ENCODE measurements at regions not wholly inside any gene's neighbourhood (a gene's known extent, or its start where the extent isn't known, plus 50 kb on each side); places are given as distances from the start of the nearest gene placed in this dataset.

- no peak overlapping the region for H3K9ac ChIP-seq (ENCODE audit: low read length)
- no peak overlapping the region for H3K27ac ChIP-seq (ENCODE audit: low read depth, low read length)
- H3F3A ChIP-seq (ENCODE audit: insufficient read depth): no peaks in the 10 kb centered on the region
- no peaks in the 10 kb centered on the region for H3K27me3 ChIP-seq (ENCODE audit: low read length)
- no peaks in the 10 kb centered on the region for H3K9me2 ChIP-seq (replicated peaks; ENCODE audit: insufficient read depth, low read length)
- no peak for TF ChIP-seq CTCF (IDR thresholded peaks at IDR 0.05; ENCODE audit: insufficient read depth, low read length, poor library complexity, severe bottlenecking)
- TF ChIP-seq EZH2phosphoT487 (conservative IDR thresholded peaks at IDR 0.05; ENCODE audit: low read length): no peak
- no peaks in the 10 kb centered on the region for H4K20me1 ChIP-seq (ENCODE audit: low read depth, low read length)
- no peak overlapping the region for H3K4me3 ChIP-seq (ENCODE audit: insufficient read depth, low read length, poor library complexity, severe bottlenecking)
- H3K9me3 ChIP-seq (ENCODE audit: insufficient read depth, low read length): no peaks in the 10 kb centered on the region; the same call in 1 of the 2 replicates
- H2AFZ ChIP-seq (ENCODE audit: low read depth, low read length, severe bottlenecking): no peak overlapping the region
- H3K79me2 ChIP-seq (ENCODE audit: insufficient read depth, low read length): no peaks in the 10 kb centered on the region
- no peak overlapping the region for H3K4me2 ChIP-seq (ENCODE audit: low read depth, low read length, poor library complexity, severe bottlenecking)
- H3K36me3 ChIP-seq (ENCODE audit: low read length): no peaks in the 10 kb centered on the region
Observed at GRCh38 chr18:40911041-40911440, 1044.0 kb upstream of the PIK3C3 start.

GRCh38 chr18:40907842-40908241 lies 1047.2 kb upstream of the PIK3C3 start:
- no peaks in the 10 kb centered on the region for H3F3A ChIP-seq (ENCODE audit: insufficient read depth)
- TF ChIP-seq EZH2phosphoT487 (conservative IDR thresholded peaks at IDR 0.05; ENCODE audit: low read length) (no peak), CTCF (IDR thresholded peaks at IDR 0.05; ENCODE audit: insufficient read depth, low read length, poor library complexity, severe bottlenecking) (no peak)
- H3K79me2 ChIP-seq (ENCODE audit: insufficient read depth, low read length): no peaks in the 10 kb centered on the region
- no peak overlapping the region for H3K9ac ChIP-seq (ENCODE audit: low read length)
- H2AFZ ChIP-seq (ENCODE audit: low read depth, low read length, severe bottlenecking): no peak overlapping the region
- no peaks in the 10 kb centered on the region for H3K9me2 ChIP-seq (replicated peaks; ENCODE audit: insufficient read depth, low read length)
- no peaks in the 10 kb centered on the region for H4K20me1 ChIP-seq (ENCODE audit: low read depth, low read length)
- no peaks in the 10 kb centered on the region for H3K36me3 ChIP-seq (ENCODE audit: low read length)
- H3K27ac ChIP-seq (ENCODE audit: low read depth, low read length): no peak overlapping the region
- no peak overlapping the region for H3K4me2 ChIP-seq (ENCODE audit: low read depth, low read length, poor library complexity, severe bottlenecking)
- no peaks in the 10 kb centered on the region; the same call in 1 of the 2 replicates for H3K9me3 ChIP-seq (ENCODE audit: insufficient read depth, low read length)
- H3K27me3 ChIP-seq (ENCODE audit: low read length): no peaks in the 10 kb centered on the region
- no peak overlapping the region for H3K4me3 ChIP-seq (ENCODE audit: insufficient read depth, low read length, poor library complexity, severe bottlenecking)

- Histone ChIP-seq H3K79me2 (ENCODE audit: insufficient read depth, low read length) (no peaks in the 10 kb centered on the region), H3K36me3 (ENCODE audit: low read length) (no peaks in the 10 kb centered on the region), H3K9ac (ENCODE audit: low read length) (no peak overlapping the region), H3K4me2 (ENCODE audit: low read depth, low read length, poor library complexity, severe bottlenecking) (no peak overlapping the region), H3K4me3 (ENCODE audit: insufficient read depth, low read length, poor library complexity, severe bottlenecking) (no peak overlapping the region), H4K20me1 (ENCODE audit: low read depth, low read length) (no peaks in the 10 kb centered on the region), H3K27me3 (ENCODE audit: low read length) (no peaks in the 10 kb centered on the region), H3K27ac (ENCODE audit: low read depth, low read length) (no peak overlapping the region), H3K9me3 (ENCODE audit: insufficient read depth, low read length) (no peaks in the 10 kb centered on the region; the same call in 1 of the 2 replicates), H3F3A (ENCODE audit: insufficient read depth) (no peaks in the 10 kb centered on the region), H2AFZ (ENCODE audit: low read depth, low read length, severe bottlenecking) (no peak overlapping the region), H3K9me2 (replicated peaks; ENCODE audit: insufficient read depth, low read length) (no peaks in the 10 kb centered on the region)
- TF ChIP-seq EZH2phosphoT487 (conservative IDR thresholded peaks at IDR 0.05; ENCODE audit: low read length): no peak
- TF ChIP-seq CTCF (IDR thresholded peaks at IDR 0.05; ENCODE audit: insufficient read depth, low read length, poor library complexity, severe bottlenecking): no peak
Observed at GRCh38 chr18:40904295-40904694, 1050.7 kb upstream of the PIK3C3 start.

Data from SU-DHL-6 (cell line).